GM12878 (cell line): ENCODE measurements at regions not wholly inside any gene's neighbourhood (a gene's known extent, or its start where the extent isn't known, plus 50 kb on each side); places are given as distances from the start of the nearest gene placed in this dataset.

Experiments
- CUX1 ChIP-seq: IDR thresholded peaks from 2 replicates; pipeline ENCODE4 v1.6.1; 2012; ENCODE audit warnings: improper control_type of control experiment, low read depth, low read length; ENCODE audit not compliant: insufficient replicate concordance
- TF ChIP-seq, protein P1 (sequence below): fragments of 150-350 bp; IDR thresholded peaks from 2 replicates; pipeline ENCODE4 v1.6.1; 2016; ENCODE audit warnings: low read depth, low read length
- TF ChIP-seq, protein P2 (sequence below): IDR thresholded peaks from 2 replicates; pipeline ENCODE4 v1.6.1; 2011; ENCODE audit warnings: mild to moderate bottlenecking, low read depth, low read length, moderate library complexity; ENCODE audit not compliant: insufficient replicate concordance

- no peak for TF ChIP-seq CUX1
- TF ChIP-seq, protein P1, sequence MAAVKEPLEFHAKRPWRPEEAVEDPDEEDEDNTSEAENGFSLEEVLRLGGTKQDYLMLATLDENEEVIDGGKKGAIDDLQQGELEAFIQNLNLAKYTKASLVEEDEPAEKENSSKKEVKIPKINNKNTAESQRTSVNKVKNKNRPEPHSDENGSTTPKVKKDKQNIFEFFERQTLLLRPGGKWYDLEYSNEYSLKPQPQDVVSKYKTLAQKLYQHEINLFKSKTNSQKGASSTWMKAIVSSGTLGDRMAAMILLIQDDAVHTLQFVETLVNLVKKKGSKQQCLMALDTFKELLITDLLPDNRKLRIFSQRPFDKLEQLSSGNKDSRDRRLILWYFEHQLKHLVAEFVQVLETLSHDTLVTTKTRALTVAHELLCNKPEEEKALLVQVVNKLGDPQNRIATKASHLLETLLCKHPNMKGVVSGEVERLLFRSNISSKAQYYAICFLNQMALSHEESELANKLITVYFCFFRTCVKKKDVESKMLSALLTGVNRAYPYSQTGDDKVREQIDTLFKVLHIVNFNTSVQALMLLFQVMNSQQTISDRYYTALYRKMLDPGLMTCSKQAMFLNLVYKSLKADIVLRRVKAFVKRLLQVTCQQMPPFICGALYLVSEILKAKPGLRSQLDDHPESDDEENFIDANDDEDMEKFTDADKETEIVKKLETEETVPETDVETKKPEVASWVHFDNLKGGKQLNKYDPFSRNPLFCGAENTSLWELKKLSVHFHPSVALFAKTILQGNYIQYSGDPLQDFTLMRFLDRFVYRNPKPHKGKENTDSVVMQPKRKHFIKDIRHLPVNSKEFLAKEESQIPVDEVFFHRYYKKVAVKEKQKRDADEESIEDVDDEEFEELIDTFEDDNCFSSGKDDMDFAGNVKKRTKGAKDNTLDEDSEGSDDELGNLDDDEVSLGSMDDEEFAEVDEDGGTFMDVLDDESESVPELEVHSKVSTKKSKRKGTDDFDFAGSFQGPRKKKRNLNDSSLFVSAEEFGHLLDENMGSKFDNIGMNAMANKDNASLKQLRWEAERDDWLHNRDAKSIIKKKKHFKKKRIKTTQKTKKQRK, result no peak
- TF ChIP-seq, protein P2, sequence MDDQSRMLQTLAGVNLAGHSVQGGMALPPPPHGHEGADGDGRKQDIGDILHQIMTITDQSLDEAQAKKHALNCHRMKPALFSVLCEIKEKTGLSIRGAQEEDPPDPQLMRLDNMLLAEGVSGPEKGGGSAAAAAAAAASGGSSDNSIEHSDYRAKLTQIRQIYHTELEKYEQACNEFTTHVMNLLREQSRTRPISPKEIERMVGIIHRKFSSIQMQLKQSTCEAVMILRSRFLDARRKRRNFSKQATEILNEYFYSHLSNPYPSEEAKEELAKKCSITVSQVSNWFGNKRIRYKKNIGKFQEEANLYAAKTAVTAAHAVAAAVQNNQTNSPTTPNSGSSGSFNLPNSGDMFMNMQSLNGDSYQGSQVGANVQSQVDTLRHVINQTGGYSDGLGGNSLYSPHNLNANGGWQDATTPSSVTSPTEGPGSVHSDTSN, result no peak
Observed at GRCh38 chr9:135187365-135187764, 99.9 kb downstream of the OLFM1 start (continued).
